GM18511 (cell line): ENCODE measurements at regions not wholly inside any gene's neighbourhood (a gene's known extent, or its start where the extent isn't known, plus 50 kb on each side); places are given as distances from the start of the nearest gene placed in this dataset.
"Not testable (repeated sequence)": the region's sequence is repeated elsewhere in the genome, so short reads cannot be mapped to it uniquely, and the experiment has no call there.

Experiments
- ATAC-seq: cut with Tn5 transposase; IDR thresholded peaks from one replicate; pipeline ENCODE4 v1.9.1; 2021; ENCODE audit warnings: mild to moderate bottlenecking, moderate library complexity; ENCODE audit not compliant: unreplicated experiment

GRCh38 chr4:78691971-78692821, 84.0 kb upstream of the BMP2K start:
- peak; percentile 88 for ATAC-seq

GRCh38 chr4:78692822-78693170, 83.4 kb upstream of the BMP2K start:
- no peak for ATAC-seq

GRCh38 chr4:78693777-78694456, 82.2 kb upstream of the BMP2K start:
- no peak for ATAC-seq

- ATAC-seq: no peak
Observed at GRCh38 chr4:78694457-78694787, 81.7 kb upstream of the BMP2K start.

GRCh38 chr4:78695910-78696309, 80.2 kb upstream of the BMP2K start:
- no peak for ATAC-seq

- ATAC-seq: no peak
Observed at GRCh38 chr4:78703079-78703478, 73.1 kb upstream of the BMP2K start.

GRCh38 chr4:78704317-78704716, 71.8 kb upstream of the BMP2K start:
- ATAC-seq: no peak

- ATAC-seq: no peak
Observed at GRCh38 chr4:78704981-78705683, 71.0 kb upstream of the BMP2K start.

GRCh38 chr4:78706302-78706701, 69.8 kb upstream of the BMP2K start:
- no peak for ATAC-seq

- ATAC-seq: peak; percentile 53
Observed at GRCh38 chr4:78707268-78707667, 68.9 kb upstream of the BMP2K start.

- peak; percentile 59 for ATAC-seq
Observed at GRCh38 chr4:78707793-78708192, 68.4 kb upstream of the BMP2K start.

- no peak for ATAC-seq
Observed at GRCh38 chr4:78710536-78710935, 65.6 kb upstream of the BMP2K start.

- ATAC-seq: no peak
Observed at GRCh38 chr4:78711676-78712075, 64.5 kb upstream of the BMP2K start.

- ATAC-seq: not testable (repeated sequence)
Observed at GRCh38 chr4:78714598-78714997, 61.6 kb upstream of the BMP2K start.

- not testable (repeated sequence) for ATAC-seq
Observed at GRCh38 chr4:78715372-78715771, 60.8 kb upstream of the BMP2K start.

GRCh38 chr4:78717712-78718111, 58.4 kb upstream of the BMP2K start:
- not testable (repeated sequence) for ATAC-seq

GRCh38 chr4:78720204-78720603, 55.9 kb upstream of the BMP2K start:
- ATAC-seq: no peak

- no peak for ATAC-seq
Observed at GRCh38 chr4:78720994-78721677, 55.0 kb upstream of the BMP2K start.

- ATAC-seq: no peak
Observed at GRCh38 chr4:78721747-78722146, 54.4 kb upstream of the BMP2K start.

- ATAC-seq: no peak
Observed at GRCh38 chr4:78722320-78722719, 53.8 kb upstream of the BMP2K start.

GRCh38 chr4:78722878-78723277, 53.3 kb upstream of the BMP2K start:
- no peak for ATAC-seq
